Natural killer cell (primary cell): ENCODE measurements at regions not wholly inside any gene's neighbourhood (a gene's known extent, or its start where the extent isn't known, plus 50 kb on each side); places are given as distances from the start of the nearest gene placed in this dataset.

Experiments
- ATAC-seq, 3 donors: fragments of 150-1000 bp in 2 of 3; fragments of 200-7000 bp in 1 of 3; cut with Tn5 transposase; 1 replicate in 1 of 3; 2 replicates in 2 of 3; pipeline ENCODE4 v1.10.0; 2021; ENCODE audit warnings: mild to moderate bottlenecking in 2 of 3, moderate library complexity in 2 of 3
- DNase-seq, 2 donors: peaks; one replicate each; pipeline versions ENCODE4 v3.0.0 to v3.0.0-alpha.2; 2013 to 2021; ENCODE audit warnings: mixed read lengths in 1 of 2
- H3K27ac ChIP-seq: one replicate; pipeline ENCODE4 v1.5.1; 2013; ENCODE audit warnings: mild to moderate bottlenecking, low read length
- H3K27me3 ChIP-seq: one replicate; pipeline ENCODE4 v1.6.1; 2013; ENCODE audit warnings: low read length; ENCODE audit not compliant: control insufficient read depth, insufficient read depth
- H3K36me3 ChIP-seq: one replicate; pipeline ENCODE4 v1.6.1; 2013; ENCODE audit warnings: low read length; ENCODE audit not compliant: control insufficient read depth, insufficient read depth
- H3K4me1 ChIP-seq: one replicate; pipeline ENCODE4 v1.6.1; 2013; ENCODE audit warnings: low read length; ENCODE audit not compliant: control insufficient read depth, insufficient read depth
- H3K4me3 ChIP-seq: one replicate; pipeline ENCODE4 v1.5.1; 2013; ENCODE audit warnings: low read length
- H3K9me3 ChIP-seq: one replicate; pipeline ENCODE4 v1.6.1; 2013; ENCODE audit warnings: low read length; ENCODE audit not compliant: control insufficient read depth, insufficient read depth
- H3K27ac Mint-ChIP-seq, 2 donors: one replicate each; pipeline ENCODE4 v1.8.0; 2022; ENCODE audit warnings: mild to moderate bottlenecking in 2 of 2, mixed read lengths in 2 of 2, moderate library complexity in 1 of 2
- H3K27me3 Mint-ChIP-seq, 2 donors: one replicate each; pipeline ENCODE4 v1.8.0; 2022; ENCODE audit warnings: low read depth in 2 of 2, mixed read lengths in 2 of 2
- H3K36me3 Mint-ChIP-seq: one replicate; pipeline ENCODE4 v1.8.0; 2022; ENCODE audit warnings: mixed read lengths
- H3K4me1 Mint-ChIP-seq, 2 donors: one replicate each; pipeline ENCODE4 v1.8.0; 2022; ENCODE audit warnings: mixed read lengths in 2 of 2
- H3K4me3 Mint-ChIP-seq: one replicate; pipeline ENCODE4 v1.8.0; 2022; ENCODE audit warnings: mild to moderate bottlenecking, moderate library complexity, mixed read lengths
- H3K9me3 Mint-ChIP-seq, 2 donors: one replicate each; pipeline ENCODE4 v1.8.0; 2022; ENCODE audit warnings: mixed read lengths in 2 of 2
- CTCF ChIP-seq: fragments of 200-600 bp; IDR thresholded peaks from one replicate; pipeline ENCODE4 v1.8.0; 2022; ENCODE audit warnings: antibody characterized with exemption
- WGBS: methylation state at CpG from one replicate; pipeline ENCODE4 v1.1.7; 2013; ENCODE audit warnings: missing lambda C conversion rate; ENCODE audit not compliant: insufficient coverage; 5-methylcytosine and 5-hydroxymethylcytosine counted together
- intact Hi-C: fragments of 100-400 bp; cut with micrococcal nuclease; formaldehyde crosslinking; loops from one replicate; pipeline ENCODE4 v1.14.2; 2022

- Histone ChIP-seq H3K4me3 (no peak overlapping the region), H3K36me3 (no peaks in the 10 kb centered on the region), H3K27me3 (no peaks in the 10 kb centered on the region), H3K27ac (no peak overlapping the region), H3K9me3 (no peaks in the 10 kb centered on the region), H3K4me1 (peaks cover 5% of the 10 kb centered on the region)
- 82% methylated on average over 11 of the region's 11 CpGs for WGBS
- Mint-ChIP-seq H3K9me3 (no peaks in the 10 kb centered on the region), H3K27ac (no peak overlapping the region), H3K27me3 (peaks cover 0 to 9% of the 10 kb centered on the region in 2 donors), H3K4me3 (no peak overlapping the region), H3K4me1 (no peaks in the 10 kb centered on the region), H3K36me3 (no peaks in the 10 kb centered on the region)
- no peak for DNase-seq
- no peak for TF ChIP-seq CTCF
- ATAC-seq: no peak
- intact Hi-C loops: no loop called here
Observed at GRCh38 chr6:37580176-37580955, 80.7 kb upstream of the CCDC167 start.

GRCh38 chr6:37579444-37580067 is 79.9 kb upstream of the CCDC167 start:
- H3K27ac Mint-ChIP-seq: no peak overlapping the region
- H3K27me3 Mint-ChIP-seq: peaks cover 0 to 6% of the 10 kb centered on the region in 2 donors
- no peaks in the 10 kb centered on the region for H3K4me1 Mint-ChIP-seq
- intact Hi-C loops: no loop called here
- 87% methylated on average over 5 of the region's 7 CpGs for WGBS
- peaks cover 5% of the 10 kb centered on the region for H3K4me1 ChIP-seq
- H3K27me3 ChIP-seq: no peaks in the 10 kb centered on the region
- H3K27ac ChIP-seq: no peak overlapping the region
- no peak overlapping the region for H3K4me3 ChIP-seq
- no peak for DNase-seq
- no peak for ATAC-seq
- no peaks in the 10 kb centered on the region for H3K9me3 Mint-ChIP-seq
- no peaks in the 10 kb centered on the region for H3K36me3 Mint-ChIP-seq
- H3K4me3 Mint-ChIP-seq: no peak overlapping the region
- TF ChIP-seq CTCF: no peak
- H3K9me3 ChIP-seq: no peaks in the 10 kb centered on the region
- no peaks in the 10 kb centered on the region for H3K36me3 ChIP-seq

- H3K27ac ChIP-seq: no peak overlapping the region
- Mint-ChIP-seq H3K9me3 (no peaks in the 10 kb centered on the region), H3K4me1 (no peaks in the 10 kb centered on the region), H3K27me3 (peaks cover 0 to 4% of the 10 kb centered on the region in 2 donors), H3K4me3 (no peak overlapping the region), H3K27ac (no peak overlapping the region), H3K36me3 (no peaks in the 10 kb centered on the region)
- H3K27me3 ChIP-seq: no peaks in the 10 kb centered on the region
- DNase-seq (no peak), ATAC-seq (no peak)
- H3K36me3 ChIP-seq: no peaks in the 10 kb centered on the region
- intact Hi-C loops: no loop called here
- WGBS: 89% methylated on average over 12 of the region's 12 CpGs
- no peaks in the 10 kb centered on the region for H3K9me3 ChIP-seq
- TF ChIP-seq CTCF: no peak
- H3K4me1 ChIP-seq: no peaks in the 10 kb centered on the region
- H3K4me3 ChIP-seq: no peak overlapping the region
Observed at GRCh38 chr6:37578104-37578503, 78.4 kb upstream of the CCDC167 start.
